ENCODE measurements at regions not wholly inside any gene's neighbourhood (a gene's known extent, or its start where the extent isn't known, plus 50 kb on each side); places are given as distances from the start of the nearest gene placed in this dataset.

GRCh38 chr21:39074508-39074907 is 108.7 kb downstream of the PSMG1 start:
- Histone ChIP-seq H3K79me2 (replicated peaks; ENCODE audit: insufficient read depth) (no peaks in the 10 kb centered on the region), H3K4me2 (no peak overlapping the region), H3K4me1 (ENCODE audit: insufficient read depth) (no peaks in the 10 kb centered on the region), H3K4me3 (no peak overlapping the region), H3K27ac (ENCODE audit: low read depth) (no peak overlapping the region), H4K20me1 (replicated peaks; ENCODE audit: insufficient read depth) (no peaks in the 10 kb centered on the region), H3K9me2 (ENCODE audit: insufficient read depth) (no peaks in the 10 kb centered on the region), H2AFZ (no peak overlapping the region), H3K27me3 (ENCODE audit: insufficient read depth) (no peaks in the 10 kb centered on the region), H3F3A (replicated peaks; ENCODE audit: low read depth) (no peaks in the 10 kb centered on the region), H3K36me3 (ENCODE audit: insufficient read depth) (peaks cover 3% of the 10 kb centered on the region; the same call in 1 of the 2 replicates)
- H3K27me3 Mint-ChIP-seq (ENCODE audit: insufficient read depth, low read depth, poor library complexity): peaks cover 5% of the 10 kb centered on the region
- no peak for ATAC-seq
- peaks cover 21% of the 10 kb centered on the region for H3K9me3 Mint-ChIP-seq
- H3K4me3 Mint-ChIP-seq: no peak overlapping the region
- no peak for DNase-seq (ENCODE audit: low spot score)
- no peak for TF ChIP-seq CREB1 (CRISPR knock-in tag; IDR thresholded peaks at IDR 0.05; ENCODE audit: low read depth)
- TF ChIP-seq ZNF114 (CRISPR knock-in tag; IDR thresholded peaks at IDR 0.05): no peak
- no peak for TF ChIP-seq ZNF462 (CRISPR knock-in tag; IDR thresholded peaks at IDR 0.05)
- no peak for TF ChIP-seq EZH2 (IDR thresholded peaks at IDR 0.05; ENCODE audit: low read depth, unreplicated experiment)
- TF ChIP-seq, protein P1, sequence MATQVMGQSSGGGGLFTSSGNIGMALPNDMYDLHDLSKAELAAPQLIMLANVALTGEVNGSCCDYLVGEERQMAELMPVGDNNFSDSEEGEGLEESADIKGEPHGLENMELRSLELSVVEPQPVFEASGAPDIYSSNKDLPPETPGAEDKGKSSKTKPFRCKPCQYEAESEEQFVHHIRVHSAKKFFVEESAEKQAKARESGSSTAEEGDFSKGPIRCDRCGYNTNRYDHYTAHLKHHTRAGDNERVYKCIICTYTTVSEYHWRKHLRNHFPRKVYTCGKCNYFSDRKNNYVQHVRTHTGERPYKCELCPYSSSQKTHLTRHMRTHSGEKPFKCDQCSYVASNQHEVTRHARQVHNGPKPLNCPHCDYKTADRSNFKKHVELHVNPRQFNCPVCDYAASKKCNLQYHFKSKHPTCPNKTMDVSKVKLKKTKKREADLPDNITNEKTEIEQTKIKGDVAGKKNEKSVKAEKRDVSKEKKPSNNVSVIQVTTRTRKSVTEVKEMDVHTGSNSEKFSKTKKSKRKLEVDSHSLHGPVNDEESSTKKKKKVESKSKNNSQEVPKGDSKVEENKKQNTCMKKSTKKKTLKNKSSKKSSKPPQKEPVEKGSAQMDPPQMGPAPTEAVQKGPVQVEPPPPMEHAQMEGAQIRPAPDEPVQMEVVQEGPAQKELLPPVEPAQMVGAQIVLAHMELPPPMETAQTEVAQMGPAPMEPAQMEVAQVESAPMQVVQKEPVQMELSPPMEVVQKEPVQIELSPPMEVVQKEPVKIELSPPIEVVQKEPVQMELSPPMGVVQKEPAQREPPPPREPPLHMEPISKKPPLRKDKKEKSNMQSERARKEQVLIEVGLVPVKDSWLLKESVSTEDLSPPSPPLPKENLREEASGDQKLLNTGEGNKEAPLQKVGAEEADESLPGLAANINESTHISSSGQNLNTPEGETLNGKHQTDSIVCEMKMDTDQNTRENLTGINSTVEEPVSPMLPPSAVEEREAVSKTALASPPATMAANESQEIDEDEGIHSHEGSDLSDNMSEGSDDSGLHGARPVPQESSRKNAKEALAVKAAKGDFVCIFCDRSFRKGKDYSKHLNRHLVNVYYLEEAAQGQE (IDR thresholded peaks at IDR 0.05; ENCODE audit: unreplicated experiment): no peak
- TF ChIP-seq ETS1 (IDR thresholded peaks at IDR 0.05): no peak
- TF ChIP-seq NANOG (IDR thresholded peaks at IDR 0.05; ENCODE audit: borderline replicate concordance): no peak
- H3K36me3 Mint-ChIP-seq (ENCODE audit: low read depth): peaks cover 11% of the 10 kb centered on the region; the same call in 2 of the 3 replicates
- H3K27ac Mint-ChIP-seq: no peak overlapping the region
- H3K4me1 Mint-ChIP-seq: peaks cover 13% of the 10 kb centered on the region; the same call in 2 of the 3 replicates
